Uterus (tissue), 3 donors: ENCODE measurements at regions not wholly inside any gene's neighbourhood (a gene's known extent, or its start where the extent isn't known, plus 50 kb on each side); places are given as distances from the start of the nearest gene placed in this dataset.
"Not testable (repeated sequence)": the region's sequence is repeated elsewhere in the genome, so short reads cannot be mapped to it uniquely, and the experiment has no call there.

ENCODE experiments used
- DNase-seq, 2 donors: peaks; one replicate each; pipeline ENCODE4 v3.0.0-alpha.2; 2019 to 2020
- H3K27ac ChIP-seq, 2 donors: fragments of 200-600 bp; sonication (generic); 1 replicate in 1 of 2; 2 replicates in 1 of 2; pipeline ENCODE4 v1.5.1; 2016 to 2018
- H3K27me3 ChIP-seq, 2 donors: fragments of 200-600 bp; sonication (generic); one replicate each; pipeline ENCODE4 v1.5.1; 2018 to 2019; ENCODE audit warnings: control low read depth in 1 of 2
- H3K36me3 ChIP-seq, 2 donors: fragments of 200-600 bp; sonication (generic); one replicate each; pipeline ENCODE4 v1.5.1; 2019; ENCODE audit warnings: control low read depth in 1 of 2
- H3K4me1 ChIP-seq, 2 donors: fragments of 200-600 bp; sonication (generic); one replicate each; pipeline ENCODE4 v1.5.1; 2018 to 2019; ENCODE audit warnings: control low read depth in 1 of 2
- H3K4me3 ChIP-seq, 2 donors: fragments of 200-600 bp; sonication (generic); 1 replicate in 1 of 2; 2 replicates in 1 of 2; pipeline ENCODE4 v1.5.1; 2018 to 2019; ENCODE audit warnings: mild to moderate bottlenecking in 1 of 2
- H3K9me3 ChIP-seq, 2 donors: fragments of 200-600 bp; sonication (generic); one replicate each; pipeline ENCODE4 v1.5.1; 2019; ENCODE audit warnings: control low read depth in 1 of 2
- POLR2A ChIP-seq, 2 donors: fragments of 450-650 bp; IDR thresholded peaks; one replicate each; pipeline ENCODE4 v1.6.1; 2016; ENCODE audit warnings: antibody characterized with exemption in 2 of 2, mild to moderate bottlenecking in 1 of 2, moderate library complexity in 1 of 2
- intact Hi-C: fragments of 100-400 bp; cut with DNase I; formaldehyde crosslinking; loops from one replicate; pipeline ENCODE4 v1.15.1; 2023; ENCODE audit warnings: low total_unique reads
- TF ChIP-seq, protein P1 (sequence below), 4 experiments: fragments of 200-600 bp in 2 of 4; fragments of 450-650 bp in 2 of 4; sonication (generic) in 2 of 4; IDR thresholded peaks; one replicate each; pipeline ENCODE4 v1.5.1; 2016 to 2019; ENCODE audit warnings: antibody characterized with exemption in 4 of 4, mild to moderate bottlenecking in 2 of 4, moderate library complexity in 1 of 4
- donor health status: DM: yes; HTN: yes; CAD: no.

- H3K27ac ChIP-seq, result no peak overlapping the region
- no peaks in the 10 kb centered on the region for H3K36me3 ChIP-seq
- no peaks in the 10 kb centered on the region for H3K4me1 ChIP-seq
- H3K9me3 ChIP-seq, result no peaks in the 10 kb centered on the region
- no peak for DNase-seq
- no peak for TF ChIP-seq POLR2A (IDR thresholded peaks at IDR 0.05)
- TF ChIP-seq, protein P1, sequence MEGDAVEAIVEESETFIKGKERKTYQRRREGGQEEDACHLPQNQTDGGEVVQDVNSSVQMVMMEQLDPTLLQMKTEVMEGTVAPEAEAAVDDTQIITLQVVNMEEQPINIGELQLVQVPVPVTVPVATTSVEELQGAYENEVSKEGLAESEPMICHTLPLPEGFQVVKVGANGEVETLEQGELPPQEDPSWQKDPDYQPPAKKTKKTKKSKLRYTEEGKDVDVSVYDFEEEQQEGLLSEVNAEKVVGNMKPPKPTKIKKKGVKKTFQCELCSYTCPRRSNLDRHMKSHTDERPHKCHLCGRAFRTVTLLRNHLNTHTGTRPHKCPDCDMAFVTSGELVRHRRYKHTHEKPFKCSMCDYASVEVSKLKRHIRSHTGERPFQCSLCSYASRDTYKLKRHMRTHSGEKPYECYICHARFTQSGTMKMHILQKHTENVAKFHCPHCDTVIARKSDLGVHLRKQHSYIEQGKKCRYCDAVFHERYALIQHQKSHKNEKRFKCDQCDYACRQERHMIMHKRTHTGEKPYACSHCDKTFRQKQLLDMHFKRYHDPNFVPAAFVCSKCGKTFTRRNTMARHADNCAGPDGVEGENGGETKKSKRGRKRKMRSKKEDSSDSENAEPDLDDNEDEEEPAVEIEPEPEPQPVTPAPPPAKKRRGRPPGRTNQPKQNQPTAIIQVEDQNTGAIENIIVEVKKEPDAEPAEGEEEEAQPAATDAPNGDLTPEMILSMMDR (IDR thresholded peaks at IDR 0.05), result no peak
- H3K27me3 ChIP-seq, result no peaks in the 10 kb centered on the region
- intact Hi-C loops, result no loop called here
- no peak overlapping the region for H3K4me3 ChIP-seq
Observed at GRCh38 chr5:30499402-30499801, 694.1 kb upstream of the CDH6 start.

- Histone ChIP-seq H3K27me3 (no peaks in the 10 kb centered on the region), H3K4me3 (no peak overlapping the region), H3K27ac (no peak overlapping the region), H3K36me3 (no peaks in the 10 kb centered on the region), H3K4me1 (no peaks in the 10 kb centered on the region), H3K9me3 (no peaks in the 10 kb centered on the region)
- TF ChIP-seq, protein P1 (IDR thresholded peaks at IDR 0.05), result no peak
- no peak for TF ChIP-seq POLR2A (IDR thresholded peaks at IDR 0.05)
- DNase-seq, result no peak
- intact Hi-C loops, result no loop called here
Observed at GRCh38 chr5:30498972-30499371, 694.5 kb upstream of the CDH6 start.

DNA sequence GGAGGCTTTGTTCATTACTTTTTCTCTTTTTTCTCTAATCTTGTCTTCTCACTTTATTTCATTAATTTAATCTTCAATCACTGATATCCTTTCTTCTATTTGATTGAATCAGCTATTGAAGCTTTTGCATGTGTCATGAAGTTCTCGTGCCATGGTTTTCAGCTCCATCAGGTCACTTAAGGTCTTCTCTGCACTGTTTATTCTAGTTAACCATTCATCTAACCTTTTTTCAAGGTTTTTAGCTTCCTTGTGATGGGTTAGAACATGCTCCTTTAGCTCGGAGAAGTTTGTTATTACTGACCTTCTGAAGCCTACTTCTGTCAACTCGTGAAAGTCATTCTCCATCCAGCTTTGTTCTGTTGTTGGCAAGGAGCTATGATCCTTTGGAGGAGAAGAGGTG lies 695.0 kb upstream of the CDH6 start:
- DNase-seq, intact Hi-C loops, H3K36me3 ChIP-seq, H3K27ac ChIP-seq, H3K4me3 ChIP-seq, H3K9me3 ChIP-seq, H3K4me1 ChIP-seq, H3K27me3 ChIP-seq: not testable (repeated sequence)

DNA sequence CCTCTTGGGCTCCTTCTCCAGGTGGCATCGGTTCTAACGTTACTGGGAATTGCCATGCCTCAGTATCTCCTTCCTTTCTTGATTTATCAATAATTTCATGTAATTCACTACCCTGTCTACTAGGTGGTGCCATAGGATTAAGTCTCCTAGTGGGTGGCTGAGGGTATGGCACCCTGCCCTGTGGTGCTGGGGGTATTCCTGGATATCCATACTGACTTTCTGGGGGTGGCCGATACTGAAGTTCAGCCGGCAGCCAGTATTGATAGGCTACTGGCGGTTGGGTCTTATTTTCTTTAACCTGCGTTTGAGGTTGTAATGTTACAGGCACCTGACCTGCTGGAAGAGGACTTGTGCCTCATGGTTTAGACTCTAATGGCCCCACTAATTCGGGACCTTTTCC lies 699.4 kb upstream of the CDH6 start:
- H3K36me3 ChIP-seq, H3K4me3 ChIP-seq, H3K9me3 ChIP-seq, H3K27me3 ChIP-seq, DNase-seq, H3K4me1 ChIP-seq, intact Hi-C loops, H3K27ac ChIP-seq: not testable (repeated sequence)

- intact Hi-C loops, result no loop called here
- DNase-seq, result no peak
- H3K4me1 ChIP-seq, result no peaks in the 10 kb centered on the region
- H3K27me3 ChIP-seq, result no peaks in the 10 kb centered on the region
- H3K9me3 ChIP-seq, result no peaks in the 10 kb centered on the region
- no peak overlapping the region for H3K27ac ChIP-seq
- no peak overlapping the region for H3K4me3 ChIP-seq
- no peak for TF ChIP-seq POLR2A (IDR thresholded peaks at IDR 0.05)
- TF ChIP-seq, protein P1 (IDR thresholded peaks at IDR 0.05), result no peak
- H3K36me3 ChIP-seq, result no peaks in the 10 kb centered on the region
Observed at GRCh38 chr5:30479104-30479503, 714.4 kb upstream of the CDH6 start.

DNA sequence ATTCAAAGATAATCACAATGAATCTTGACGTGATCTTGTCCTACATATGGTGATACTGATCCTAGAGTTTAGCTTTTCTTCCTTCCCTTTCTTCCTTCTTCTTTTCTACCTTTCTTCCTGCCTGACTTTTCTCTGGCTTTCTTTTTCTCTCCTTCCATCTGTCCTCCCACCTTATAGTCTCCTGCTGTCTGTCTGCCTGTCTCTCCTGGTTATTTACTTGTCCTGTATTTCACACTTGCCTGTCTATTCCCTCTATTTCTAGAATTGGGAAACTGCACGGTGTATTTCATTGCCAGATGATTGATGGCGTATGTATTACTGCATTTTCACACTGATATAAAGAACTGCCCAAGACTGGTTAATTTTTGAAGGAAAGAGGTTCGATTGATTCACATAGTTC lies 718.1 kb upstream of the CDH6 start:
- H3K36me3 ChIP-seq, result no peaks in the 10 kb centered on the region

More for the DNA sequence above, 718.1 kb upstream of the CDH6 start:
- Histone ChIP-seq H3K4me3 (no peak overlapping the region), H3K9me3 (no peaks in the 10 kb centered on the region), H3K27me3 (no peaks in the 10 kb centered on the region), H3K4me1 (no peaks in the 10 kb centered on the region), H3K27ac (no peak overlapping the region)
- TF ChIP-seq, protein P1 (IDR thresholded peaks at IDR 0.05), result no peak
- TF ChIP-seq POLR2A (IDR thresholded peaks at IDR 0.05), result no peak
- no peak for DNase-seq
- intact Hi-C loops, result no loop called here
